ENCODE measurements at regions not wholly inside any gene's neighbourhood (a gene's known extent, or its start where the extent isn't known, plus 50 kb on each side); places are given as distances from the start of the nearest gene placed in this dataset.
"Not testable (repeated sequence)": the region's sequence is repeated elsewhere in the genome, so short reads cannot be mapped to it uniquely, and the experiment has no call there.

- DNase-seq = no peak
Measured at GRCh38 chrY:7720974-7721373, 809.4 kb upstream of the AMELY start.

GRCh38 chrY:7719271-7719670 lies 807.7 kb upstream of the AMELY start:
- peak; percentile 93 for DNase-seq

- peak; percentile 87 for DNase-seq
Measured at GRCh38 chrY:7718626-7719025, 807.1 kb upstream of the AMELY start.

GRCh38 chrY:7718126-7718525 lies 806.6 kb upstream of the AMELY start:
- peak; percentile 65 for DNase-seq

GRCh38 chrY:7714426-7714825 lies 802.9 kb upstream of the AMELY start:
- DNase-seq = peak; percentile 74

- not testable (repeated sequence) for DNase-seq
Measured at GRCh38 chrY:7713738-7714137, 802.2 kb upstream of the AMELY start.

- DNase-seq = peak; percentile 79
Measured at GRCh38 chrY:7712289-7712688, 800.7 kb upstream of the AMELY start.

GRCh38 chrY:7703578-7704140 lies 792.1 kb upstream of the AMELY start:
- peak; percentile 26 for DNase-seq

- no peak for DNase-seq
Measured at GRCh38 chrY:7702481-7702880, 790.9 kb upstream of the AMELY start.

- peak; percentile 22 for DNase-seq
Measured at GRCh38 chrY:7701676-7702075, 790.1 kb upstream of the AMELY start.

GRCh38 chrY:7697506-7697905 lies 786.0 kb upstream of the AMELY start:
- DNase-seq = no peak

- no peak for DNase-seq
Measured at GRCh38 chrY:7692701-7693100, 781.1 kb upstream of the AMELY start.

- peak; percentile 80 for DNase-seq
Measured at GRCh38 chrY:7687086-7687485, 775.5 kb upstream of the AMELY start.

GRCh38 chrY:7684546-7684945 lies 773.0 kb upstream of the AMELY start:
- DNase-seq = peak; percentile 28

- peak; percentile 89 for DNase-seq
Measured at GRCh38 chrY:7682386-7682785, 770.8 kb upstream of the AMELY start.

- DNase-seq = no peak
Measured at GRCh38 chrY:7681426-7681825, 769.9 kb upstream of the AMELY start.

GRCh38 chrY:7674465-7674864 lies 762.9 kb upstream of the AMELY start:
- DNase-seq = peak; percentile 84

- DNase-seq = no peak
Measured at GRCh38 chrY:7672796-7673195, 761.2 kb upstream of the AMELY start.

GRCh38 chrY:7663261-7663660 lies 751.7 kb upstream of the AMELY start:
- DNase-seq = no peak

GRCh38 chrY:7659047-7659446 lies 747.5 kb upstream of the AMELY start:
- no peak for DNase-seq

- DNase-seq = peak; percentile 59
Measured at GRCh38 chrY:7656596-7656995, 745.0 kb upstream of the AMELY start.

- no peak for DNase-seq
Measured at GRCh38 chrY:7654985-7655384, 743.4 kb upstream of the AMELY start.

GRCh38 chrY:7649866-7650265 lies 738.3 kb upstream of the AMELY start:
- DNase-seq = peak; percentile 18

Data from fibroblast of skin of right biceps (primary cell).